MM.1S (cell line): ENCODE measurements at regions not wholly inside any gene's neighbourhood (a gene's known extent, or its start where the extent isn't known, plus 50 kb on each side); places are given as distances from the start of the nearest gene placed in this dataset.

ENCODE experiments used
- CTCF ChIP-seq: fragments of 300-600 bp; sonication (generic); IDR thresholded peaks from 2 replicates; pipeline ENCODE4 v1.5.1; 2016; ENCODE audit warnings: antibody characterized with exemption, low read length, mixed read lengths
- EZH2 ChIP-seq: fragments of 300-600 bp; sonication (generic); optimal IDR thresholded peaks from 2 replicates; pipeline ENCODE3; 2017; ENCODE audit warnings: low read depth, mild to moderate bottlenecking, antibody characterized with exemption, low read length, mixed read lengths
- EZH2phosphoT487 ChIP-seq: fragments of 300-600 bp; sonication (generic); IDR thresholded peaks from 2 replicates; pipeline ENCODE4 v1.6.1; 2018; ENCODE audit warnings: antibody characterized with exemption, low read length

- TF ChIP-seq CTCF (no peak), EZH2 (no peak), EZH2phosphoT487 (no peak)
Observed at GRCh38 chr4:133647206-133647605, 498.1 kb downstream of the PCDH10 start.
